Ovary (tissue), 7 donors: ENCODE measurements at regions not wholly inside any gene's neighbourhood (a gene's known extent, or its start where the extent isn't known, plus 50 kb on each side); places are given as distances from the start of the nearest gene placed in this dataset.

Experiments
- DNase-seq, 5 donors: peaks; one replicate each; pipeline ENCODE4 v3.0.0-alpha.2; 2019 to 2020
- H3K27ac ChIP-seq, 2 donors: fragments of 200-600 bp; one replicate each; pipeline versions ENCODE4 v1.5.1 to v1.8.0; 2019 to 2022
- H3K27me3 ChIP-seq: fragments of 200-600 bp; one replicate; pipeline ENCODE4 v1.8.0; 2022
- H3K36me3 ChIP-seq: fragments of 200-600 bp; sonication (generic); one replicate; pipeline ENCODE4 v1.5.1; 2019
- H3K4me1 ChIP-seq: one replicate; pipeline ENCODE4 v1.8.1; 2013; ENCODE audit warnings: mild to moderate bottlenecking, moderate library complexity; ENCODE audit not compliant: insufficient read depth
- H3K4me3 ChIP-seq: fragments of 200-600 bp; sonication (generic); one replicate; pipeline ENCODE4 v1.5.1; 2017
- H3K9me3 ChIP-seq, 2 donors: fragments of 200-600 bp in 1 of 2; sonication (generic) in 1 of 2; one replicate each; pipeline versions ENCODE4 v1.5.1 to v1.8.1; 2013 to 2019; ENCODE audit warnings: mild to moderate bottlenecking in 1 of 2, moderate library complexity in 1 of 2
- EP300 ChIP-seq: sonication (generic); formaldehyde crosslinking; IDR thresholded peaks from one replicate; pipeline ENCODE4 v1.6.1; 2017; ENCODE audit warnings: antibody characterized with exemption
- POLR2A ChIP-seq: fragments of 450-650 bp; IDR thresholded peaks from one replicate; pipeline ENCODE4 v1.6.1; 2017; ENCODE audit warnings: antibody characterized with exemption, mild to moderate bottlenecking, moderate library complexity
- WGBS, 3 donors: extraction: QIAGEN DNeasy Blood & Tissue Kit in 1 of 3; methylation state at CpG; one replicate each; pipeline versions ENCODE4 v1.1.5 to v1.1.7; 2013 to 2017; 5-methylcytosine and 5-hydroxymethylcytosine counted together
- intact Hi-C, 4 donors: fragments of 100-400 bp; cut with DNase I; formaldehyde crosslinking; loops; one replicate each; pipeline versions ENCODE4 v1.11.0 to v1.15.1; 2022 to 2023
- TF ChIP-seq, protein P1 (sequence below), 3 donors: fragments of 450-650 bp in 2 of 3; fragments of 200-600 bp in 1 of 3; IDR thresholded peaks; one replicate each; pipeline versions ENCODE4 v1.5.1 to v1.8.0; 2016 to 2022; ENCODE audit warnings: antibody characterized with exemption in 3 of 3, mild to moderate bottlenecking in 1 of 3
- donor health status: DM: no; HTN: no; CAD: no; lungs with moderate emphysema.
- donor health status: DM: no; HTN: no; CAD: no.
- donor health status: Bipolar disorder and iron deficiency.
- donor health status: DM: no; HTN: no; CAD: no.
- donor health status: DM: yes; HTN: yes; CAD: no.

DNA sequence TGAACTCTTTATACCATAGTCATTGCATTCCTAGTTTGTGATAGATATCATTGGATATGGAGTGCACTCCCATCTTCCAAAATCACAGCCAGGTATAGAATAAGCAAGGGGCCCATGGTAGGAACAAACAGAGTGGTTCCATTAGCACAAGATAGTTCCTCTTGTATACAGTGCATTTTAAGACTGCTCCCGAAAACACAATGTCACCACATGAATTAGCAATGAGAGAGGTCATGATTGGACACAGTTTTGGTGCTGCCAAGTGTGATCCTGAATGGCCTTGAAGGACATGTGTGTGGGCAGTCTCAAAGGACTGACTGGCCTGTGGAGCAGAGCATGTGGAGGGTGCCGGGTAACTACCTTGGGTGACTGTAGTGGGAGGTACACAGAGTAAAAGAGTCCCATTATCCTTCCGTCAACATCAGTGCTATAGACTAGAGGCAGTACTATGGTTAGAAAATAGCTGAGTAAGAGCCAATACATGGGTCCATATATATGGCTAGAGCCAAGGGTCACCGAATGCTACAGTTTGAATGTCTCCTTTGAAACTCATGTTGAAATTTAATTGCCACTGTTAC, 549.9 kb downstream of the DSC3 start:
- Histone ChIP-seq H3K27ac (no peak overlapping the region), H3K4me3 (no peak overlapping the region), H3K27me3 (no peaks in the 10 kb centered on the region), H3K36me3 (no peaks in the 10 kb centered on the region), H3K9me3 (no peaks in the 10 kb centered on the region), H3K4me1 (no peaks in the 10 kb centered on the region)
- intact Hi-C loops = no loop called here
- DNase-seq = no peak
- TF ChIP-seq EP300 = no peak
- no peak for TF ChIP-seq POLR2A
- TF ChIP-seq, protein P1, sequence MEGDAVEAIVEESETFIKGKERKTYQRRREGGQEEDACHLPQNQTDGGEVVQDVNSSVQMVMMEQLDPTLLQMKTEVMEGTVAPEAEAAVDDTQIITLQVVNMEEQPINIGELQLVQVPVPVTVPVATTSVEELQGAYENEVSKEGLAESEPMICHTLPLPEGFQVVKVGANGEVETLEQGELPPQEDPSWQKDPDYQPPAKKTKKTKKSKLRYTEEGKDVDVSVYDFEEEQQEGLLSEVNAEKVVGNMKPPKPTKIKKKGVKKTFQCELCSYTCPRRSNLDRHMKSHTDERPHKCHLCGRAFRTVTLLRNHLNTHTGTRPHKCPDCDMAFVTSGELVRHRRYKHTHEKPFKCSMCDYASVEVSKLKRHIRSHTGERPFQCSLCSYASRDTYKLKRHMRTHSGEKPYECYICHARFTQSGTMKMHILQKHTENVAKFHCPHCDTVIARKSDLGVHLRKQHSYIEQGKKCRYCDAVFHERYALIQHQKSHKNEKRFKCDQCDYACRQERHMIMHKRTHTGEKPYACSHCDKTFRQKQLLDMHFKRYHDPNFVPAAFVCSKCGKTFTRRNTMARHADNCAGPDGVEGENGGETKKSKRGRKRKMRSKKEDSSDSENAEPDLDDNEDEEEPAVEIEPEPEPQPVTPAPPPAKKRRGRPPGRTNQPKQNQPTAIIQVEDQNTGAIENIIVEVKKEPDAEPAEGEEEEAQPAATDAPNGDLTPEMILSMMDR (IDR thresholded peaks at IDR 0.05) = no peak
- WGBS, 3 donors = 92 to 97% (median 95%) methylated on average over 4 of the region's 4 CpGs

DNA sequence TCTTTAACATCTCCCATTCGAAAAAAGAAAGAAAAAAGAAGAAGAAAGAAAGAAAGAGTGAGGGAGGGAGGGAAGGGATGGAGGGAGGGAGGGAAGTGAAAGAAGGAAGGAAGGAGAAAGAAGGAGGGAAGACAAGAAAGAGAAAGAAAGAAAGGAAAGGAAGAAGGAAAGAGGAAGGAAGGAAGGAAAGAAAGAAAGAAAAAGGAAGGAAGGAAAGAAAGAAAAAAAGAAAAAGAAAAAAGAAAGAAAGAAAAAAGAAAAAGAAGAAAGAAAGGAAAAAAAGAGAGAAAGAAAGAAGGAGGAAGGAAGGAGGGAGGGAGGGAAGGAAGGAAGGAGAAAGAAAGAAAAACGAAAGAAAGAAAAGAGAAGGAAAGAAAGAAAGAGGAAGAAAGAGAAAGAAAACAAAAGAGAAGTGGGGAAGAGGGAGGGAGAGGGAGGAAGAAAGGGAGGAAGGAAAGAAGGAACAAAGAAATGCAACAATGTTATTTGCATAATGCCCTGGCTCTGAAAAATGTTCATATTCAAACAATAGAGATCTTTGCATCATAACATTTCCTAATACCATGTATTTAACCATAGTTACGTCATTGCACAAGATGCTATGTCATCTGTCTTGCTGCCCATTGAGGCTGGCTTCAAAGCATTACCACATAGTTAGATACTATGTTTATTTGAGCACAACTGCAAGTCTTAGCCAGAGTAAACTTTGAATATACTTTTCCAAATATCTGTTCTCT, 550.6 kb downstream of the DSC3 start:
- DNase-seq = no peak
- 91 to 94% (median 94%) methylated on average over 3 of the region's 3 CpGs for WGBS, 3 donors
- TF ChIP-seq, protein P1 (IDR thresholded peaks at IDR 0.05) = no peak
- no peak for TF ChIP-seq POLR2A
- TF ChIP-seq EP300 = no peak
- no peak overlapping the region for H3K4me3 ChIP-seq
- no peak overlapping the region for H3K27ac ChIP-seq
- intact Hi-C loops = no loop called here
- no peaks in the 10 kb centered on the region for H3K27me3 ChIP-seq
- H3K36me3 ChIP-seq = no peaks in the 10 kb centered on the region
- no peaks in the 10 kb centered on the region for H3K4me1 ChIP-seq
- no peaks in the 10 kb centered on the region for H3K9me3 ChIP-seq

DNA sequence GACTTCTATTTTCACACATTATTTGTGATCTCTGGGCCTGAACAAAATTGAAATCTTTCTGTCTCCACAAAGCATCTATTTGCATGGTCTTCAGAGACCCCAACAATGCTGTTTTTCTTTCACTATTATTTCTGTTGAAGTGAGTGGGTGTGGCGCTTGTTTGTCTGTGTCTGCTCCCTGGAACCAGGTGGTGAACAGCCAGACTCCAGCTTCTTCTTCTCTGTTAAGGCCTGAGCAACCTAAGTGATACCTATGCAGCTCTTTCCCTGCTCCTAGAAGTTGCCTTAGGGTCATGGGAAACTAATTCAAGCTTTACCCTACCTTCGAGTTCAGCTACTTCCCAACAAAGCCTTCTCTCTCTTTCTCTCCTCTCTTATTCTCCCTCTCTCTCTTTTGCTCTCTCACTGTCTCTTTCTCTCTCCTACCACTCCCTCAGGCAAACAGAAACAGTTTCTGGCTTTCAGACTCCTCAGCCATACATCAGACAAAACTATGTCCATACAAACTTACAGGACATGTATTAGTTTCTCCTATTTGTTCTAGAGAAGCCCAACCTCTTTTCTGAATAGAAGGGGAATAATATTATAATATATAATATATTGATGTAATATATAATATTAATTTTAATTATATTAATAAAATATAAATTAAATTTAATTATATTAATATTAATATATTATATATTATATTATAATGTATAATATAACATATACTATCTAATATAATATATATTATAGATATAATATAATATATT, 552.5 kb downstream of the DSC3 start:
- 87 to 94% (median 93%) methylated on average over 2 of the region's 2 CpGs for WGBS, 3 donors
- intact Hi-C loops = no loop called here
- Histone ChIP-seq H3K27ac (no peak overlapping the region), H3K9me3 (no peaks in the 10 kb centered on the region), H3K36me3 (no peaks in the 10 kb centered on the region), H3K4me3 (no peak overlapping the region), H3K27me3 (no peaks in the 10 kb centered on the region), H3K4me1 (no peaks in the 10 kb centered on the region)
- DNase-seq = no peak
- no peak for TF ChIP-seq EP300
- TF ChIP-seq, protein P1 (IDR thresholded peaks at IDR 0.05) = no peak
- no peak for TF ChIP-seq POLR2A

DNA sequence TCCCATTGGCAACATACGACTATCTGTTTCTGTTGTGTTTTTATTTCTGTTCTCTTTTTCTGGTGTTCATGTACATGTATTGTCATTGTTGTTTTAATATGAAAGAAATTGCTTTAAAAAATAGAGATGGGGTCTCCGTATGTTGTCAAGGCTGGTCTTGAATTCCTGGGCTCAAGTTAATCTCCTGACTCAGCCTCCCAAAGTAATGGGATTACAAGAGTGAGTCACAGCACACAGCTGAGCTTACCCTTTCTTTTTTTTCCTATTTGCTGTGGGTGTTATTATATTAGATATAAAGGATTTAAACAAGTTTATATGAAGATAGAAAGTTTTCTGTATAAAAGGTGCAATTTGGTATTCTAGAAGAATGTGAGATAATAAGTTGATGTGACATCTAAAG, 554.6 kb downstream of the DSC3 start:
- H3K4me3 ChIP-seq = no peak overlapping the region
- no peaks in the 10 kb centered on the region for H3K36me3 ChIP-seq
- no peaks in the 10 kb centered on the region for H3K27me3 ChIP-seq
- no peak overlapping the region for H3K27ac ChIP-seq
- H3K9me3 ChIP-seq = no peaks in the 10 kb centered on the region
- TF ChIP-seq POLR2A (no peak), EP300 (no peak)
- TF ChIP-seq, protein P1 (IDR thresholded peaks at IDR 0.05) = no peak
- no peaks in the 10 kb centered on the region for H3K4me1 ChIP-seq
- 80 to 88% (median 84%) methylated on average over 2 of the region's 2 CpGs for WGBS, 3 donors
- intact Hi-C loops = no loop called here
- no peak for DNase-seq
